H9 (cell line): ENCODE measurements at regions not wholly inside any gene's neighbourhood (a gene's known extent, or its start where the extent isn't known, plus 50 kb on each side); places are given as distances from the start of the nearest gene placed in this dataset.

Experiments
- DNase-seq: peaks from one replicate; pipeline ENCODE4 v3.0.0-alpha.2; 2017
- H2AFZ ChIP-seq: one replicate; pipeline ENCODE4 v1.6.1; 2013; ENCODE audit warnings: mild to moderate bottlenecking, low read length, control low read depth, moderate library complexity
- H2AK5ac ChIP-seq: 2 replicates; pipeline ENCODE4 v1.6.1; 2013; ENCODE audit warnings: low read length, control low read depth, mixed read lengths; ENCODE audit not compliant: insufficient read length
- H2BK120ac ChIP-seq: one replicate; pipeline ENCODE4 v1.6.1; 2013; ENCODE audit warnings: low read depth, mild to moderate bottlenecking, low read length, control low read depth, inconsistent platforms; ENCODE audit not compliant: poor library complexity, severe bottlenecking
- H2BK12ac ChIP-seq: 2 replicates; pipeline ENCODE4 v1.6.1; 2013; ENCODE audit warnings: low read length, control low read depth, mixed read lengths, low read depth; ENCODE audit not compliant: insufficient read length
- H2BK15ac ChIP-seq: 2 replicates; pipeline ENCODE4 v1.6.1; 2013; ENCODE audit warnings: low read depth, low read length, control low read depth
- H2BK20ac ChIP-seq: one replicate; pipeline ENCODE4 v1.6.1; 2013; ENCODE audit warnings: low read depth, mild to moderate bottlenecking, low read length, control low read depth, inconsistent platforms; ENCODE audit not compliant: poor library complexity, severe bottlenecking
- H2BK5ac ChIP-seq: 2 replicates; pipeline ENCODE4 v1.6.1; 2013; ENCODE audit warnings: low read length, control low read depth, mixed read lengths; ENCODE audit not compliant: insufficient read length
- H3K14ac ChIP-seq: 2 replicates; pipeline ENCODE4 v1.6.1; 2013; ENCODE audit warnings: low read length, control low read depth; ENCODE audit not compliant: insufficient read depth
- H3K18ac ChIP-seq: 2 replicates; pipeline ENCODE4 v1.6.1; 2013; ENCODE audit warnings: low read depth, mild to moderate bottlenecking, mixed read lengths, low read length, control low read depth; ENCODE audit not compliant: insufficient read length
- H3K23ac ChIP-seq: 2 replicates; pipeline ENCODE4 v1.6.1; 2013; ENCODE audit warnings: low read length, control low read depth, mixed read lengths, low read depth; ENCODE audit not compliant: insufficient read length
- H3K23me2 ChIP-seq: 2 replicates; pipeline ENCODE4 v1.6.1; 2013; ENCODE audit warnings: low read depth, mild to moderate bottlenecking, mixed read lengths, low read length, control low read depth; ENCODE audit not compliant: insufficient read length, poor library complexity, severe bottlenecking
- H3K27ac ChIP-seq: 2 replicates; pipeline ENCODE4 v1.5.1; 2013; ENCODE audit warnings: low read length, control low read depth, mixed read lengths, low read depth; ENCODE audit not compliant: insufficient read length
- H3K27me3 ChIP-seq: 2 replicates; pipeline ENCODE4 v1.6.1; 2013; ENCODE audit warnings: low read length, control low read depth, inconsistent platforms; ENCODE audit not compliant: insufficient read depth
- H3K4ac ChIP-seq: 2 replicates; pipeline ENCODE4 v1.6.1; 2013; ENCODE audit warnings: low read depth, mild to moderate bottlenecking, control low read depth, inconsistent platforms, low read length, moderate library complexity
- H3K4me1 ChIP-seq: 2 replicates; pipeline ENCODE4 v1.6.1; 2013; ENCODE audit warnings: low read length, control low read depth, inconsistent platforms; ENCODE audit not compliant: insufficient read depth
- H3K4me2 ChIP-seq: 2 replicates; pipeline ENCODE4 v1.6.1; 2013; ENCODE audit warnings: low read length, control low read depth, mixed read lengths; ENCODE audit not compliant: insufficient read length, insufficient read depth
- H3K56ac ChIP-seq: 2 replicates; pipeline ENCODE4 v1.6.1; 2013; ENCODE audit warnings: low read depth, mild to moderate bottlenecking, mixed read lengths, low read length, control low read depth; ENCODE audit not compliant: insufficient read length
- H3K79me1 ChIP-seq: 2 replicates; pipeline ENCODE4 v1.6.1; 2013; ENCODE audit warnings: low read depth, mild to moderate bottlenecking, moderate library complexity, low read length, control low read depth, inconsistent platforms; ENCODE audit not compliant: insufficient read depth, poor library complexity, severe bottlenecking
- H3K79me2 ChIP-seq: 2 replicates; pipeline ENCODE4 v1.6.1; 2013; ENCODE audit warnings: low read length, control low read depth, inconsistent platforms; ENCODE audit not compliant: insufficient read depth
- H3K9ac ChIP-seq: 2 replicates; pipeline ENCODE4 v1.6.1; 2013; ENCODE audit warnings: low read length, control low read depth, mixed read lengths; ENCODE audit not compliant: insufficient read length; ENCODE audit errors: extremely low read depth
- H3K9me3 ChIP-seq: one replicate; pipeline ENCODE4 v1.6.1; 2013; ENCODE audit warnings: low read depth, low read length, inconsistent platforms; ENCODE audit not compliant: control insufficient read depth
- H3T11ph ChIP-seq: one replicate; pipeline ENCODE4 v1.6.1; 2013; ENCODE audit warnings: mild to moderate bottlenecking, low read length, control low read depth, inconsistent platforms
- H4K20me1 ChIP-seq: one replicate; pipeline ENCODE4 v1.6.1; 2013; ENCODE audit not compliant: control insufficient read depth, insufficient read length, insufficient read depth
- H4K5ac ChIP-seq: 2 replicates; pipeline ENCODE4 v1.6.1; 2013; ENCODE audit warnings: low read depth, mild to moderate bottlenecking, mixed read lengths, low read length, control low read depth; ENCODE audit not compliant: insufficient read length
- H4K8ac ChIP-seq: replicated peaks from 2 replicates; pipeline ENCODE4 v1.6.1; 2013; ENCODE audit warnings: low read length, control low read depth, mixed read lengths, low read depth; ENCODE audit not compliant: insufficient read length
- H4K91ac ChIP-seq: 2 replicates; pipeline ENCODE4 v1.6.1; 2013; ENCODE audit warnings: low read depth, mild to moderate bottlenecking, moderate library complexity, mixed read lengths, low read length, control low read depth; ENCODE audit not compliant: insufficient read length
- H3K27ac Mint-ChIP-seq, 3 experiments: 2 replicates in 2 of 3; 3 replicates in 1 of 3; pipeline ENCODE4 v1.8.0; 2020 to 2021; ENCODE audit warnings: mixed read lengths in 3 of 3, mild to moderate bottlenecking in 1 of 3, moderate library complexity in 1 of 3
- H3K27me3 Mint-ChIP-seq: 2 replicates; pipeline ENCODE4 v1.8.0; 2021; ENCODE audit warnings: low read depth, mild to moderate bottlenecking, moderate library complexity, mixed read lengths
- H3K36me3 Mint-ChIP-seq, 3 experiments: 2 replicates in 2 of 3; 3 replicates in 1 of 3; pipeline ENCODE4 v1.8.0; 2020 to 2021; ENCODE audit warnings: low read depth in 3 of 3, mixed read lengths in 3 of 3; ENCODE audit not compliant: insufficient read depth in 1 of 3
- H3K4me1 Mint-ChIP-seq, 2 experiments: 2 replicates each; pipeline ENCODE4 v1.8.0; 2020; ENCODE audit warnings: mixed read lengths in 2 of 2
- H3K4me3 Mint-ChIP-seq, 2 experiments: 2 replicates in 1 of 2; 3 replicates in 1 of 2; pipeline ENCODE4 v1.8.0; 2020 to 2021; ENCODE audit warnings: mild to moderate bottlenecking in 2 of 2, mixed read lengths in 2 of 2, moderate library complexity in 1 of 2
- H3K9me3 Mint-ChIP-seq, 2 experiments: 2 replicates in 1 of 2; 3 replicates in 1 of 2; pipeline ENCODE4 v1.8.0; 2020; ENCODE audit warnings: mild to moderate bottlenecking in 2 of 2, mixed read lengths in 2 of 2, moderate library complexity in 1 of 2
- WGBS: extraction: QIAGEN DNeasy Blood & Tissue Kit; methylation state at CpG from one replicate; pipeline ENCODE4 v1.1.7; 2013; ENCODE audit warnings: missing lambda C conversion rate, low lambda C conversion rate, mixed read lengths; ENCODE audit not compliant: insufficient read length; ENCODE audit errors: extremely low coverage; 5-methylcytosine and 5-hydroxymethylcytosine counted together
- TF ChIP-seq, protein P1 (sequence below): fragments of 200-600 bp; sonication (generic); conservative IDR thresholded peaks from 3 replicates; pipeline ENCODE4 v1.8.0; 2021; ENCODE audit warnings: antibody characterized with exemption, mild to moderate bottlenecking

DNA sequence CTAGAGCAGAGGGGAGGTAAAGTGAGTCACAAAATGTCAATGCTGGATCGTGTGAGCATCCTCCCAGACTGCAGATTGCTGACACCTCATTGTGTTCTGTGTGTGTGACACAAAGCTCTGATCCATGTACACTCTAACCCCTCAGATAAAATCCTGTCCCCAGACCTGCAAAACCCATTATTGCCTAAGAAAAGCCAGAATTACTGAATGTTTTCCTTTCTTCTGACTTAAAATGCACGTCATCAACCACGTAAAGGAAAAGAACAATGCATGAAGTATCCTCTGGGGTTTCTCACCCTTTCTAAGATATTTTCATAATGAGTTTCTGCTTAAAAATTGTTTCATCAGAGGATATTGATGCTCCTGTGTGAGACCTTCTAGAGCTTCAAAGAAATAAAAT lies 218.0 kb upstream of the PREP start:
- no peaks in the 10 kb centered on the region for H3K79me2 ChIP-seq
- no peak overlapping the region for H3K4me3 Mint-ChIP-seq
- H2BK5ac ChIP-seq, result no peak overlapping the region
- no peaks in the 10 kb centered on the region for H3K4me1 ChIP-seq
- no peaks in the 10 kb centered on the region for H3K23me2 ChIP-seq
- H2BK12ac ChIP-seq, result no peak overlapping the region
- no peak overlapping the region for H3K27ac ChIP-seq
- no peak overlapping the region for H3K23ac ChIP-seq
- no peak overlapping the region for H3K56ac ChIP-seq
- H3K27me3 Mint-ChIP-seq, result no peaks in the 10 kb centered on the region
- no peaks in the 10 kb centered on the region for H4K20me1 ChIP-seq
- no peak overlapping the region for H2BK15ac ChIP-seq
- no peaks in the 10 kb centered on the region for H3K79me1 ChIP-seq
- no peak overlapping the region for H2AFZ ChIP-seq
- WGBS, result no CpG with 5 or more reads among the region's 3 CpGs
- H3K27me3 ChIP-seq, result no peaks in the 10 kb centered on the region
- DNase-seq, result no peak
- no peak overlapping the region for H3K4me2 ChIP-seq
- TF ChIP-seq, protein P1, sequence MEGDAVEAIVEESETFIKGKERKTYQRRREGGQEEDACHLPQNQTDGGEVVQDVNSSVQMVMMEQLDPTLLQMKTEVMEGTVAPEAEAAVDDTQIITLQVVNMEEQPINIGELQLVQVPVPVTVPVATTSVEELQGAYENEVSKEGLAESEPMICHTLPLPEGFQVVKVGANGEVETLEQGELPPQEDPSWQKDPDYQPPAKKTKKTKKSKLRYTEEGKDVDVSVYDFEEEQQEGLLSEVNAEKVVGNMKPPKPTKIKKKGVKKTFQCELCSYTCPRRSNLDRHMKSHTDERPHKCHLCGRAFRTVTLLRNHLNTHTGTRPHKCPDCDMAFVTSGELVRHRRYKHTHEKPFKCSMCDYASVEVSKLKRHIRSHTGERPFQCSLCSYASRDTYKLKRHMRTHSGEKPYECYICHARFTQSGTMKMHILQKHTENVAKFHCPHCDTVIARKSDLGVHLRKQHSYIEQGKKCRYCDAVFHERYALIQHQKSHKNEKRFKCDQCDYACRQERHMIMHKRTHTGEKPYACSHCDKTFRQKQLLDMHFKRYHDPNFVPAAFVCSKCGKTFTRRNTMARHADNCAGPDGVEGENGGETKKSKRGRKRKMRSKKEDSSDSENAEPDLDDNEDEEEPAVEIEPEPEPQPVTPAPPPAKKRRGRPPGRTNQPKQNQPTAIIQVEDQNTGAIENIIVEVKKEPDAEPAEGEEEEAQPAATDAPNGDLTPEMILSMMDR, result no peak
- H3K9me3 Mint-ChIP-seq, result peaks cover 0 to 2% of the 10 kb centered on the region in 2 experiments; a peak in 1 of 5 replicates
- H3K4me1 Mint-ChIP-seq, result no peaks in the 10 kb centered on the region
- H3K9ac ChIP-seq, result no peak overlapping the region
- no peak overlapping the region for H3T11ph ChIP-seq
- H3K9me3 ChIP-seq, result no peaks in the 10 kb centered on the region
- H2AK5ac ChIP-seq, result no peak overlapping the region
- H4K91ac ChIP-seq, result no peak overlapping the region
- no peak overlapping the region for H4K5ac ChIP-seq
- no peaks in the 10 kb centered on the region for H3K36me3 Mint-ChIP-seq
- H2BK20ac ChIP-seq, result no peak overlapping the region
- no peak overlapping the region for H4K8ac ChIP-seq
- no peak overlapping the region for H3K4ac ChIP-seq
- no peak overlapping the region for H3K27ac Mint-ChIP-seq
- no peak overlapping the region for H3K14ac ChIP-seq
- H2BK120ac ChIP-seq, result no peak overlapping the region
- H3K18ac ChIP-seq, result no peak overlapping the region
